ENCODE measurements at regions not wholly inside any gene's neighbourhood (a gene's known extent, or its start where the extent isn't known, plus 50 kb on each side); places are given as distances from the start of the nearest gene placed in this dataset.

GRCh38 chr19:34851277-34851804, 75.4 kb upstream of the ZNF30 start:
- CTCF ChIA-PET: no interaction called here
- Histone ChIP-seq H3K79me2 (ENCODE audit: low read length) (no peaks in the 10 kb centered on the region), H3K4me2 (ENCODE audit: low read length) (no peak overlapping the region), H3K9me2 (replicated peaks; ENCODE audit: low read length) (no peaks in the 10 kb centered on the region), H3K9me3 (ENCODE audit: low read length) (no peaks in the 10 kb centered on the region), H3K4me3 (ENCODE audit: low read length) (no peak overlapping the region), H3K36me3 (ENCODE audit: low read depth, low read length) (no peaks in the 10 kb centered on the region), H4K20me1 (ENCODE audit: low read length) (no peaks in the 10 kb centered on the region), H3K27me3 (ENCODE audit: low read length) (no peaks in the 10 kb centered on the region), H3F3A (ENCODE audit: low read length, unreplicated experiment) (no peaks in the 10 kb centered on the region), H3K27ac (ENCODE audit: low read length) (no peak overlapping the region), H3K4me1 (ENCODE audit: insufficient read depth, low read length) (no peaks in the 10 kb centered on the region), H3K9ac (ENCODE audit: low read length) (no peak overlapping the region), H2AFZ (ENCODE audit: low read length) (no peak overlapping the region)
- no peak for TF ChIP-seq EZH2phosphoT487 (IDR thresholded peaks at IDR 0.05; ENCODE audit: borderline replicate concordance, low read length)
- no peak for TF ChIP-seq EZH2 (IDR thresholded peaks at IDR 0.05; ENCODE audit: low read length, unreplicated experiment)
- peak; percentile 33; the same call in 1 of the 2 replicates for TF ChIP-seq CTCF (conservative IDR thresholded peaks at IDR 0.05; ENCODE audit: low read depth, low read length)
- BruUV-seq (replicated peaks): no TSS peak
- no peak for ATAC-seq
- intact Hi-C loops (cut with micrococcal nuclease): no loop called here
- POLR2A ChIA-PET (ENCODE audit: unreplicated experiment): no interaction called here
- DNase-seq: peak; percentile 42

GRCh38 chr19:34847393-34847792, 74.4 kb upstream of the ZNF599 start:
- no peaks in the 10 kb centered on the region for H3K9me3 ChIP-seq (ENCODE audit: low read length)
- H3K27ac ChIP-seq (ENCODE audit: low read length): no peak overlapping the region
- no peak overlapping the region for H2AFZ ChIP-seq (ENCODE audit: low read length)
- POLR2A ChIA-PET (ENCODE audit: unreplicated experiment): no interaction called here
- no peaks in the 10 kb centered on the region for H3K27me3 ChIP-seq (ENCODE audit: low read length)
- no peak overlapping the region for H3K4me3 ChIP-seq (ENCODE audit: low read length)
- H3K9ac ChIP-seq (ENCODE audit: low read length): no peak overlapping the region
- H3K4me1 ChIP-seq (ENCODE audit: insufficient read depth, low read length): no peaks in the 10 kb centered on the region
- CTCF ChIA-PET: no interaction called here
- no peak overlapping the region for H3K4me2 ChIP-seq (ENCODE audit: low read length)
- ATAC-seq: no peak
- DNase-seq: peak; percentile 3
- H3K36me3 ChIP-seq (ENCODE audit: low read depth, low read length): no peaks in the 10 kb centered on the region
- no peaks in the 10 kb centered on the region for H3F3A ChIP-seq (ENCODE audit: low read length, unreplicated experiment)
- H3K9me2 ChIP-seq (replicated peaks; ENCODE audit: low read length): no peaks in the 10 kb centered on the region
- intact Hi-C loops (cut with micrococcal nuclease): no loop called here
- BruUV-seq (replicated peaks): no TSS peak
- H4K20me1 ChIP-seq (ENCODE audit: low read length): no peaks in the 10 kb centered on the region
- no peak for TF ChIP-seq EZH2 (IDR thresholded peaks at IDR 0.05; ENCODE audit: low read length, unreplicated experiment)
- TF ChIP-seq EZH2phosphoT487 (IDR thresholded peaks at IDR 0.05; ENCODE audit: borderline replicate concordance, low read length): no peak
- no peak for TF ChIP-seq CTCF (conservative IDR thresholded peaks at IDR 0.05; ENCODE audit: low read depth, low read length)
- H3K79me2 ChIP-seq (ENCODE audit: low read length): no peaks in the 10 kb centered on the region

- Histone ChIP-seq H3K4me1 (ENCODE audit: insufficient read depth, low read length) (no peaks in the 10 kb centered on the region), H3K4me2 (ENCODE audit: low read length) (no peak overlapping the region), H3K9me2 (replicated peaks; ENCODE audit: low read length) (no peaks in the 10 kb centered on the region), H3K4me3 (ENCODE audit: low read length) (no peak overlapping the region), H3K36me3 (ENCODE audit: low read depth, low read length) (no peaks in the 10 kb centered on the region), H3K27me3 (ENCODE audit: low read length) (no peaks in the 10 kb centered on the region), H3K9ac (ENCODE audit: low read length) (no peak overlapping the region), H3F3A (ENCODE audit: low read length, unreplicated experiment) (no peaks in the 10 kb centered on the region), H3K79me2 (ENCODE audit: low read length) (no peaks in the 10 kb centered on the region), H2AFZ (ENCODE audit: low read length) (no peak overlapping the region), H4K20me1 (ENCODE audit: low read length) (no peaks in the 10 kb centered on the region), H3K9me3 (ENCODE audit: low read length) (no peaks in the 10 kb centered on the region), H3K27ac (ENCODE audit: low read length) (no peak overlapping the region)
- intact Hi-C loops (cut with micrococcal nuclease): no loop called here
- no peak for DNase-seq
- CTCF ChIA-PET: no interaction called here
- POLR2A ChIA-PET (ENCODE audit: unreplicated experiment): no interaction called here
- no TSS peak for BruUV-seq (replicated peaks)
- ATAC-seq: no peak
- TF ChIP-seq CTCF (conservative IDR thresholded peaks at IDR 0.05; ENCODE audit: low read depth, low read length) (no peak), EZH2phosphoT487 (IDR thresholded peaks at IDR 0.05; ENCODE audit: borderline replicate concordance, low read length) (no peak), EZH2 (IDR thresholded peaks at IDR 0.05; ENCODE audit: low read length, unreplicated experiment) (no peak)
Measured at GRCh38 chr19:34844277-34844676, 71.3 kb upstream of the ZNF599 start.
